ENCODE measurements at regions not wholly inside any gene's neighbourhood (a gene's known extent, or its start where the extent isn't known, plus 50 kb on each side); places are given as distances from the start of the nearest gene placed in this dataset.

GRCh38 chr13:65504213-65504612 lies 1725.9 kb downstream of the PCDH9 start:
- TF ChIP-seq CTCF (IDR thresholded peaks at IDR 0.05) (no peak), POLR2A (IDR thresholded peaks at IDR 0.05) (no peak)

Data from gastroesophageal sphincter (tissue), 3 donors.